Fibroblast of lung (primary cell): ENCODE measurements at regions not wholly inside any gene's neighbourhood (a gene's known extent, or its start where the extent isn't known, plus 50 kb on each side); places are given as distances from the start of the nearest gene placed in this dataset.
A peak's percentile ranks its signal among the peaks of the same experiment; 100 is the strongest.

ENCODE experiments used
- DNase-seq, 2 donors: peaks; one replicate each; pipeline versions ENCODE4 v3.0.0 to v3.0.0-alpha.2; 2010; ENCODE audit warnings: low read depth in 2 of 2
- H2AFZ ChIP-seq: 2 replicates; pipeline ENCODE4 v1.5.1; 2012; ENCODE audit warnings: low read length, control low read depth, inconsistent platforms
- H3K27ac ChIP-seq: 2 replicates; pipeline ENCODE4 v1.5.1; 2011; ENCODE audit warnings: low read length, control low read depth; ENCODE audit not compliant: insufficient read depth
- H3K27me3 ChIP-seq: 2 replicates; pipeline ENCODE4 v1.5.1; 2011; ENCODE audit warnings: mild to moderate bottlenecking, low read length; ENCODE audit not compliant: control insufficient read depth, insufficient read depth
- H3K36me3 ChIP-seq: 2 replicates; pipeline ENCODE4 v1.5.1; 2011; ENCODE audit warnings: low read length; ENCODE audit not compliant: control insufficient read depth, insufficient read depth
- H3K4me1 ChIP-seq: 2 replicates; pipeline ENCODE4 v1.5.1; 2011; ENCODE audit warnings: low read length; ENCODE audit not compliant: control insufficient read depth, insufficient read depth; ENCODE audit errors: extremely low read depth
- H3K4me2 ChIP-seq: 2 replicates; pipeline ENCODE4 v1.5.1; 2011; ENCODE audit warnings: low read length, control low read depth; ENCODE audit not compliant: insufficient read depth; ENCODE audit errors: extremely low read depth
- H3K4me3 ChIP-seq, 4 experiments: fragments of 200-600 bp in 1 of 4; sonication (generic) in 1 of 4; replicated peaks in 1 of 4; 2 replicates each; pipeline ENCODE4 v1.5.1; 2011 to 2016; ENCODE audit warnings: low read length in 4 of 4, low read depth in 3 of 4, mild to moderate bottlenecking in 3 of 4, control low read depth in 2 of 4, inconsistent platforms in 1 of 4, mixed read lengths in 1 of 4; ENCODE audit not compliant: insufficient read depth in 1 of 4; ENCODE audit errors: control extremely low read depth in 1 of 4
- H3K79me2 ChIP-seq: 2 replicates; pipeline ENCODE4 v1.5.1; 2012; ENCODE audit warnings: mild to moderate bottlenecking, low read length, inconsistent platforms; ENCODE audit not compliant: control insufficient read depth, insufficient read depth
- H3K9ac ChIP-seq: 2 replicates; pipeline ENCODE4 v1.5.1; 2011; ENCODE audit warnings: mild to moderate bottlenecking, low read length, control low read depth; ENCODE audit not compliant: insufficient read depth
- H3K9me3 ChIP-seq: 2 replicates; pipeline ENCODE4 v1.5.1; 2012; ENCODE audit warnings: low read depth, low read length; ENCODE audit not compliant: control insufficient read depth, insufficient read depth
- H4K20me1 ChIP-seq: 2 replicates; pipeline ENCODE4 v1.5.1; 2011; ENCODE audit warnings: low read length; ENCODE audit not compliant: control insufficient read depth, insufficient read depth; ENCODE audit errors: extremely low read depth
- CTCF ChIP-seq, 2 donors: IDR thresholded peaks in 1 of 2; conservative IDR thresholded peaks in 1 of 2; 1 replicate in 1 of 2; 2 replicates in 1 of 2; pipeline ENCODE4 v1.5.1; 2011 to 2012; ENCODE audit warnings: low read length in 2 of 2, control low read depth in 1 of 2, inconsistent platforms in 1 of 2, low read depth in 1 of 2, mild to moderate bottlenecking in 1 of 2
- EZH2 ChIP-seq: IDR thresholded peaks from 2 replicates; pipeline ENCODE4 v1.5.1; 2012; ENCODE audit warnings: low read length, control low read depth, mild to moderate bottlenecking; ENCODE audit errors: missing control alignments

- TF ChIP-seq EZH2 = no peak
- H3K9ac ChIP-seq = no peak overlapping the region
- H3K4me3 ChIP-seq = no peak overlapping the region
- H3K27me3 ChIP-seq = no peaks in the 10 kb centered on the region
- peak; percentile 46 to 94 for DNase-seq
- peaks cover 5% of the 10 kb centered on the region for H3K4me1 ChIP-seq
- no peaks in the 10 kb centered on the region for H3K79me2 ChIP-seq
- peak overlapping the region; percentile 30 for H2AFZ ChIP-seq
- H3K9me3 ChIP-seq = no peaks in the 10 kb centered on the region
- H3K4me2 ChIP-seq = no peak overlapping the region
- no peak overlapping the region for H3K27ac ChIP-seq
- no peaks in the 10 kb centered on the region for H4K20me1 ChIP-seq
- no peaks in the 10 kb centered on the region for H3K36me3 ChIP-seq
Measured at GRCh38 chr1:119279456-119280381, 88.9 kb upstream of the HAO2 start.

- Histone ChIP-seq H3K4me3 (no peak overlapping the region), H3K4me2 (no peak overlapping the region), H3K9me3 (no peaks in the 10 kb centered on the region), H3K27me3 (no peaks in the 10 kb centered on the region), H2AFZ (no peak overlapping the region), H3K36me3 (no peaks in the 10 kb centered on the region), H3K4me1 (peaks cover 2% of the 10 kb centered on the region), H4K20me1 (no peaks in the 10 kb centered on the region), H3K79me2 (no peaks in the 10 kb centered on the region), H3K27ac (no peak overlapping the region), H3K9ac (no peak overlapping the region)
- TF ChIP-seq EZH2 = no peak
- peak; percentile 75 to 87 for DNase-seq
Measured at GRCh38 chr1:119285482-119285881, 83.1 kb upstream of the HAO2 start.

- peaks cover 2% of the 10 kb centered on the region for H3K4me1 ChIP-seq
- no peak overlapping the region for H3K9ac ChIP-seq
- no peaks in the 10 kb centered on the region for H3K36me3 ChIP-seq
- no peaks in the 10 kb centered on the region for H3K79me2 ChIP-seq
- TF ChIP-seq EZH2 (no peak), CTCF (conservative IDR thresholded peaks at IDR 0.05 in 1 of 2, IDR thresholded peaks at IDR 0.05 in 1 of 2; ENCODE audit: low read depth in 1 of 2, low read length in 2 of 2) (peak; percentile 23 to 39)
- no peaks in the 10 kb centered on the region for H3K27me3 ChIP-seq
- DNase-seq = peak; percentile 22 to 28
- H3K27ac ChIP-seq = no peak overlapping the region
- no peak overlapping the region for H3K4me3 ChIP-seq
- H3K4me2 ChIP-seq = no peak overlapping the region
- no peak overlapping the region for H2AFZ ChIP-seq
- no peaks in the 10 kb centered on the region for H4K20me1 ChIP-seq
- no peaks in the 10 kb centered on the region for H3K9me3 ChIP-seq
Measured at GRCh38 chr1:119286587-119287181, 81.9 kb upstream of the HAO2 start.
